ENCODE measurements at regions not wholly inside any gene's neighbourhood (a gene's known extent, or its start where the extent isn't known, plus 50 kb on each side); places are given as distances from the start of the nearest gene placed in this dataset.

- TF ChIP-seq, protein P1, sequence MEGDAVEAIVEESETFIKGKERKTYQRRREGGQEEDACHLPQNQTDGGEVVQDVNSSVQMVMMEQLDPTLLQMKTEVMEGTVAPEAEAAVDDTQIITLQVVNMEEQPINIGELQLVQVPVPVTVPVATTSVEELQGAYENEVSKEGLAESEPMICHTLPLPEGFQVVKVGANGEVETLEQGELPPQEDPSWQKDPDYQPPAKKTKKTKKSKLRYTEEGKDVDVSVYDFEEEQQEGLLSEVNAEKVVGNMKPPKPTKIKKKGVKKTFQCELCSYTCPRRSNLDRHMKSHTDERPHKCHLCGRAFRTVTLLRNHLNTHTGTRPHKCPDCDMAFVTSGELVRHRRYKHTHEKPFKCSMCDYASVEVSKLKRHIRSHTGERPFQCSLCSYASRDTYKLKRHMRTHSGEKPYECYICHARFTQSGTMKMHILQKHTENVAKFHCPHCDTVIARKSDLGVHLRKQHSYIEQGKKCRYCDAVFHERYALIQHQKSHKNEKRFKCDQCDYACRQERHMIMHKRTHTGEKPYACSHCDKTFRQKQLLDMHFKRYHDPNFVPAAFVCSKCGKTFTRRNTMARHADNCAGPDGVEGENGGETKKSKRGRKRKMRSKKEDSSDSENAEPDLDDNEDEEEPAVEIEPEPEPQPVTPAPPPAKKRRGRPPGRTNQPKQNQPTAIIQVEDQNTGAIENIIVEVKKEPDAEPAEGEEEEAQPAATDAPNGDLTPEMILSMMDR (IDR thresholded peaks at IDR 0.05) = no peak
- TF ChIP-seq POLR2A (IDR thresholded peaks at IDR 0.05) = no peak
Measured at GRCh38 chrX:13518126-13518525, 51.3 kb upstream of the EGFL6 start.

All from lower leg skin (tissue), 3 donors.